OCI-LY1 (cell line): ENCODE measurements at regions not wholly inside any gene's neighbourhood (a gene's known extent, or its start where the extent isn't known, plus 50 kb on each side); places are given as distances from the start of the nearest gene placed in this dataset.

Experiments used
- H2AFZ ChIP-seq: fragments of 200-600 bp; sonication (generic), shearing (Covaris generic); 2 replicates; pipeline ENCODE4 v1.6.0; 2014; ENCODE audit warnings: antibody characterized with exemption, mild to moderate bottlenecking, low read length
- H3F3A ChIP-seq: fragments of 200-600 bp; sonication (generic), shearing (Covaris generic); 2 replicates; pipeline ENCODE4 v1.6.0; 2014; ENCODE audit warnings: mild to moderate bottlenecking, antibody characterized with exemption, low read length, moderate library complexity; ENCODE audit not compliant: insufficient read depth
- H3K27ac ChIP-seq: fragments of 200-600 bp; sonication (generic); 2 replicates; pipeline ENCODE4 v1.5.1; 2014; ENCODE audit warnings: low read length, mixed run types, mild to moderate bottlenecking, low read depth; ENCODE audit not compliant: poor library complexity, severe bottlenecking
- H3K27me3 ChIP-seq: fragments of 200-600 bp; sonication (generic); 2 replicates; pipeline ENCODE4 v1.6.0; 2014; ENCODE audit warnings: antibody characterized with exemption, mild to moderate bottlenecking, low read length, moderate library complexity; ENCODE audit not compliant: insufficient read depth
- H3K36me3 ChIP-seq: fragments of 200-600 bp; sonication (generic); 2 replicates; pipeline ENCODE4 v1.6.1; 2014; ENCODE audit warnings: mild to moderate bottlenecking, antibody characterized with exemption, low read length, moderate library complexity, mixed read lengths; ENCODE audit not compliant: insufficient read depth
- H3K4me1 ChIP-seq: fragments of 200-600 bp; sonication (generic); 2 replicates; pipeline ENCODE4 v1.5.1; 2014; ENCODE audit warnings: mild to moderate bottlenecking, low read length, moderate library complexity; ENCODE audit not compliant: insufficient read depth, severe bottlenecking
- H3K4me2 ChIP-seq: fragments of 200-600 bp; sonication (generic), shearing (Covaris generic); 2 replicates; pipeline ENCODE4 v1.6.1; 2014; ENCODE audit warnings: low read length
- H3K4me3 ChIP-seq: fragments of 200-600 bp; sonication (generic); 2 replicates; pipeline ENCODE4 v1.5.1; 2014; ENCODE audit warnings: low read length, low read depth, mild to moderate bottlenecking, mixed read lengths; ENCODE audit not compliant: poor library complexity, severe bottlenecking
- H3K79me2 ChIP-seq: fragments of 200-600 bp; shearing (Covaris generic); 2 replicates; pipeline ENCODE4 v1.6.1; 2016; ENCODE audit warnings: mixed run types, low read length, mixed read lengths; ENCODE audit not compliant: insufficient read depth
- H3K9ac ChIP-seq: fragments of 200-600 bp; sonication (generic), shearing (Covaris generic); 2 replicates; pipeline ENCODE4 v1.6.1; 2014; ENCODE audit warnings: mild to moderate bottlenecking, low read length, mixed read lengths
- H3K9me2 ChIP-seq: fragments of 200-600 bp; sonication (generic), shearing (Covaris generic); 2 replicates; pipeline ENCODE4 v1.6.1; 2014; ENCODE audit warnings: low read depth, mild to moderate bottlenecking, low read length, mixed read lengths
- H3K9me3 ChIP-seq: fragments of 200-600 bp; shearing (Covaris generic); 2 replicates; pipeline ENCODE4 v1.6.1; 2014; ENCODE audit warnings: low read length, mixed read lengths
- H4K20me1 ChIP-seq: fragments of 200-600 bp; sonication (generic), shearing (Covaris generic); 2 replicates; pipeline ENCODE4 v1.6.0; 2016; ENCODE audit warnings: mild to moderate bottlenecking, low read length; ENCODE audit not compliant: insufficient read depth
- EZH2 ChIP-seq: fragments of 200-600 bp; sonication (generic), shearing (Covaris generic); IDR thresholded peaks from 2 replicates; pipeline ENCODE4 v1.8.0; 2017; ENCODE audit warnings: borderline replicate concordance, mixed run types, mild to moderate bottlenecking, antibody characterized with exemption, low read length, moderate library complexity, mixed read lengths
- TF ChIP-seq, protein P1 (sequence below): fragments of 200-600 bp; sonication (generic), shearing (Covaris generic); IDR thresholded peaks from 2 replicates; pipeline ENCODE4 v1.5.1; 2017; ENCODE audit warnings: mild to moderate bottlenecking, antibody characterized with exemption, low read length, moderate library complexity, mixed read lengths

GRCh38 chr7:33701927-33702326 lies 203.4 kb upstream of the BMPER start:
- no peaks in the 10 kb centered on the region for H3K79me2 ChIP-seq
- H3K4me2 ChIP-seq, result no peak overlapping the region
- no peak overlapping the region for H3K4me3 ChIP-seq
- H3K27ac ChIP-seq, result no peak overlapping the region
- H3K27me3 ChIP-seq, result no peaks in the 10 kb centered on the region
- no peaks in the 10 kb centered on the region for H3F3A ChIP-seq
- H4K20me1 ChIP-seq, result no peaks in the 10 kb centered on the region
- H2AFZ ChIP-seq, result no peak overlapping the region
- H3K9me3 ChIP-seq, result no peaks in the 10 kb centered on the region; the same call in 1 of the 2 replicates
- no peaks in the 10 kb centered on the region for H3K4me1 ChIP-seq
- H3K9me2 ChIP-seq, result no peaks in the 10 kb centered on the region
- H3K36me3 ChIP-seq, result no peaks in the 10 kb centered on the region
- no peak for TF ChIP-seq EZH2
- H3K9ac ChIP-seq, result no peak overlapping the region

GRCh38 chr7:33702514-33703054 lies 202.8 kb upstream of the BMPER start:
- no peak overlapping the region for H2AFZ ChIP-seq
- H3K36me3 ChIP-seq, result no peaks in the 10 kb centered on the region
- TF ChIP-seq, protein P1, sequence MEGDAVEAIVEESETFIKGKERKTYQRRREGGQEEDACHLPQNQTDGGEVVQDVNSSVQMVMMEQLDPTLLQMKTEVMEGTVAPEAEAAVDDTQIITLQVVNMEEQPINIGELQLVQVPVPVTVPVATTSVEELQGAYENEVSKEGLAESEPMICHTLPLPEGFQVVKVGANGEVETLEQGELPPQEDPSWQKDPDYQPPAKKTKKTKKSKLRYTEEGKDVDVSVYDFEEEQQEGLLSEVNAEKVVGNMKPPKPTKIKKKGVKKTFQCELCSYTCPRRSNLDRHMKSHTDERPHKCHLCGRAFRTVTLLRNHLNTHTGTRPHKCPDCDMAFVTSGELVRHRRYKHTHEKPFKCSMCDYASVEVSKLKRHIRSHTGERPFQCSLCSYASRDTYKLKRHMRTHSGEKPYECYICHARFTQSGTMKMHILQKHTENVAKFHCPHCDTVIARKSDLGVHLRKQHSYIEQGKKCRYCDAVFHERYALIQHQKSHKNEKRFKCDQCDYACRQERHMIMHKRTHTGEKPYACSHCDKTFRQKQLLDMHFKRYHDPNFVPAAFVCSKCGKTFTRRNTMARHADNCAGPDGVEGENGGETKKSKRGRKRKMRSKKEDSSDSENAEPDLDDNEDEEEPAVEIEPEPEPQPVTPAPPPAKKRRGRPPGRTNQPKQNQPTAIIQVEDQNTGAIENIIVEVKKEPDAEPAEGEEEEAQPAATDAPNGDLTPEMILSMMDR, result no peak
- no peak for TF ChIP-seq EZH2
- H3K9me3 ChIP-seq, result no peaks in the 10 kb centered on the region; the same call in 1 of the 2 replicates
- H3K27me3 ChIP-seq, result no peaks in the 10 kb centered on the region
- H3K9ac ChIP-seq, result no peak overlapping the region
- no peaks in the 10 kb centered on the region for H3F3A ChIP-seq
- no peaks in the 10 kb centered on the region for H3K4me1 ChIP-seq
- H3K4me3 ChIP-seq, result no peak overlapping the region
- H3K4me2 ChIP-seq, result no peak overlapping the region
- no peaks in the 10 kb centered on the region for H3K9me2 ChIP-seq
- no peaks in the 10 kb centered on the region for H3K79me2 ChIP-seq
- H4K20me1 ChIP-seq, result no peaks in the 10 kb centered on the region
- H3K27ac ChIP-seq, result no peak overlapping the region

- Histone ChIP-seq H3K9me3 (no peaks in the 10 kb centered on the region; the same call in 1 of the 2 replicates), H3K9ac (no peak overlapping the region), H2AFZ (no peak overlapping the region), H3K79me2 (no peaks in the 10 kb centered on the region), H3K27me3 (no peaks in the 10 kb centered on the region), H3K4me2 (no peak overlapping the region), H3K36me3 (no peaks in the 10 kb centered on the region), H3K4me1 (no peaks in the 10 kb centered on the region), H4K20me1 (no peaks in the 10 kb centered on the region), H3K9me2 (no peaks in the 10 kb centered on the region), H3K4me3 (no peak overlapping the region), H3K27ac (no peak overlapping the region), H3F3A (no peaks in the 10 kb centered on the region)
- TF ChIP-seq EZH2, result no peak
- TF ChIP-seq, protein P1, result no peak
Measured at GRCh38 chr7:33705333-33705833, 200.0 kb upstream of the BMPER start.

- no peaks in the 10 kb centered on the region for H4K20me1 ChIP-seq
- H3K36me3 ChIP-seq, result no peaks in the 10 kb centered on the region
- no peaks in the 10 kb centered on the region for H3K9me2 ChIP-seq
- no peaks in the 10 kb centered on the region for H3K79me2 ChIP-seq
- no peak overlapping the region for H3K27ac ChIP-seq
- TF ChIP-seq, protein P1, result no peak
- TF ChIP-seq EZH2, result no peak
- no peaks in the 10 kb centered on the region for H3F3A ChIP-seq
- H3K27me3 ChIP-seq, result no peaks in the 10 kb centered on the region
- H3K9me3 ChIP-seq, result no peaks in the 10 kb centered on the region; the same call in 1 of the 2 replicates
- H3K4me1 ChIP-seq, result no peaks in the 10 kb centered on the region
- H3K4me3 ChIP-seq, result no peak overlapping the region
- H3K9ac ChIP-seq, result no peak overlapping the region
- no peak overlapping the region for H3K4me2 ChIP-seq
- H2AFZ ChIP-seq, result no peak overlapping the region
Measured at GRCh38 chr7:33706186-33706585, 199.2 kb upstream of the BMPER start.
